HG02973 (cell line): ENCODE measurements at regions not wholly inside any gene's neighbourhood (a gene's known extent, or its start where the extent isn't known, plus 50 kb on each side); places are given as distances from the start of the nearest gene placed in this dataset.
"Not testable (repeated sequence)": the region's sequence is repeated elsewhere in the genome, so short reads cannot be mapped to it uniquely, and the experiment has no call there.

Source experiments
- ATAC-seq: cut with Tn5 transposase; IDR thresholded peaks from one replicate; pipeline ENCODE4 v1.9.1; 2021; ENCODE audit warnings: moderate library complexity; ENCODE audit not compliant: unreplicated experiment

- ATAC-seq: no peak
Observed at GRCh38 chr14:57061009-57061711, 207.5 kb downstream of the EXOC5 start.

- peak; percentile 93 for ATAC-seq
Observed at GRCh38 chr14:57060276-57060955, 208.3 kb downstream of the EXOC5 start.

GRCh38 chr14:57058319-57058718 lies 210.4 kb downstream of the EXOC5 start:
- no peak for ATAC-seq

- ATAC-seq: no peak
Observed at GRCh38 chr14:57057803-57058202, 210.9 kb downstream of the EXOC5 start.

GRCh38 chr14:57056522-57056921 lies 212.2 kb downstream of the EXOC5 start:
- ATAC-seq: not testable (repeated sequence)

GRCh38 chr14:57052705-57053302 lies 215.9 kb downstream of the EXOC5 start:
- ATAC-seq: no peak

- no peak for ATAC-seq
Observed at GRCh38 chr14:57051633-57052032, 217.1 kb downstream of the EXOC5 start.

GRCh38 chr14:57049848-57050247 lies 218.9 kb downstream of the EXOC5 start:
- no peak for ATAC-seq

GRCh38 chr14:57046175-57046574 lies 222.5 kb downstream of the EXOC5 start:
- no peak for ATAC-seq

- not testable (repeated sequence) for ATAC-seq
Observed at GRCh38 chr14:57044101-57044973, 224.4 kb downstream of the EXOC5 start.

GRCh38 chr14:57038689-57039088 lies 228.4 kb upstream of the OTX2 start:
- peak; percentile 62 for ATAC-seq

GRCh38 chr14:57031474-57031873 lies 221.2 kb upstream of the OTX2 start:
- no peak for ATAC-seq

- no peak for ATAC-seq
Observed at GRCh38 chr14:57029620-57030253, 219.5 kb upstream of the OTX2 start.

GRCh38 chr14:57025456-57025855 lies 215.2 kb upstream of the OTX2 start:
- ATAC-seq: no peak

- ATAC-seq: no peak
Observed at GRCh38 chr14:57022608-57023007, 212.3 kb upstream of the OTX2 start.

- ATAC-seq: no peak
Observed at GRCh38 chr14:57018065-57018464, 207.8 kb upstream of the OTX2 start.

- ATAC-seq: no peak
Observed at GRCh38 chr14:57013987-57014386, 203.7 kb upstream of the OTX2 start.

- ATAC-seq: no peak
Observed at GRCh38 chr14:57009585-57010515, 199.6 kb upstream of the OTX2 start.

GRCh38 chr14:57008534-57008933 lies 198.3 kb upstream of the OTX2 start:
- no peak for ATAC-seq

- no peak for ATAC-seq
Observed at GRCh38 chr14:56998728-56999127, 188.4 kb upstream of the OTX2 start.
